ENCODE measurements at regions not wholly inside any gene's neighbourhood (a gene's known extent, or its start where the extent isn't known, plus 50 kb on each side); places are given as distances from the start of the nearest gene placed in this dataset.

- intact Hi-C loops (cut with DNase I; ENCODE audit: low total_unique reads): no loop called here
- H3K27ac ChIP-seq: no peak overlapping the region
- H3K36me3 ChIP-seq: no peaks in the 10 kb centered on the region
- DNase-seq: no peak
- no peaks in the 10 kb centered on the region for H3K4me1 ChIP-seq
- H3K27me3 ChIP-seq: no peaks in the 10 kb centered on the region
- TF ChIP-seq CTCF (IDR thresholded peaks at IDR 0.05): no peak
- H3K9me3 ChIP-seq: no peaks in the 10 kb centered on the region
- H3K4me3 ChIP-seq: no peak overlapping the region
These were observed 201.4 kb downstream of the INHBA start for GRCh38 chr7:41501466-41501865.

DNA sequence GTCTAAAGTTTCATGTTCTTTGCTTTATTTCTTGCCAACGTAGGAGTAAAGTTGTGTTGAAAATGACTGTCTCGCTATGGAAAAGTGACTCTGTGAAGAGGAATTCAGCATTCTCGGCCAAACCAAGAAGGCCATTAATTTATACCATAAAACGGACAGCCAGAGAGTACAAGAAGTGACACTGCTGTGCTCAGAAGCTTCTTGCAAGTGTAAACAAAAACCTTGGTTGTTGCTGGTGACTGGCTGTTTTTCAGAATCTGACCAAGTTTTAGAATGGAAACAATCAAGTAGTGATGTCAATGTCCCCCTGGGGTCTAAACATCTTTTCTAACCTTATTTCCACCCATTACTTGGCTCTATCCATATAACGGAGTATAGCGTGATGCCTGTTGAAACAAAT lies 201.9 kb downstream of the INHBA start:
- intact Hi-C loops (cut with DNase I; ENCODE audit: low total_unique reads): no loop called here
- Histone ChIP-seq H3K4me3 (no peak overlapping the region), H3K36me3 (no peaks in the 10 kb centered on the region), H3K4me1 (no peaks in the 10 kb centered on the region), H3K9me3 (no peaks in the 10 kb centered on the region), H3K27me3 (no peaks in the 10 kb centered on the region), H3K27ac (no peak overlapping the region)
- no peak for DNase-seq
- TF ChIP-seq CTCF (IDR thresholded peaks at IDR 0.05) (no peak), POLR2A (IDR thresholded peaks at IDR 0.05) (no peak)

DNA sequence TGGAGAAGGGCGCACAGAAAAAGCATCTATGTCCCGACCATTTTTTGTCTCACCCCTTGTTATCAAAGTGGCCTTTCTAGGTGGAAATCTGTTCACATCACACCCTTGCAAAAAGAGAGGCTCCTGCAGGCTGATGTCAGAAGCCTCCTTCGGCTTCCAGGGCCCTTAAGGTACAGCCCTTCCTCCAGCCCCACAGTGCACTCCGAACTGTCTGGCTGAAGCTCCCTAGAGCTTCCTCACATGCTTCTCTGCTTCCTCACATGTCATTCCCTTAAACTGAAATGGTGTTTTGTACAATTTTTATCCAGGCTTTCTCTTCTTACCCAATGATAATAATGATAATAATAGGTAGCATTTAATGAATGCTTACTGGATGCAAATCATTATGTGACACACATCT lies 210.3 kb downstream of the INHBA start:
- Histone ChIP-seq H3K27ac (peak overlapping the region; percentile 19 to 46), H3K27me3 (no peaks in the 10 kb centered on the region)

GRCh38 chr7:41491883-41492471 lies 210.9 kb downstream of the INHBA start:
- no peaks in the 10 kb centered on the region for H3K4me1 ChIP-seq
- no peaks in the 10 kb centered on the region for H3K9me3 ChIP-seq
- intact Hi-C loops (cut with DNase I; ENCODE audit: low total_unique reads): no loop called here
- TF ChIP-seq POLR2A (IDR thresholded peaks at IDR 0.05) (no peak), CTCF (IDR thresholded peaks at IDR 0.05) (no peak)
- no peak overlapping the region for H3K4me3 ChIP-seq
- DNase-seq: peak in 1 of 2 donors; percentile 21
- no peaks in the 10 kb centered on the region for H3K36me3 ChIP-seq
- peak overlapping the region; percentile 19 to 46 for H3K27ac ChIP-seq
- H3K27me3 ChIP-seq: no peaks in the 10 kb centered on the region

More for the DNA sequence above, 210.3 kb downstream of the INHBA start:
- DNase-seq: no peak
- Histone ChIP-seq H3K9me3 (no peaks in the 10 kb centered on the region), H3K36me3 (no peaks in the 10 kb centered on the region), H3K4me3 (no peak overlapping the region), H3K4me1 (no peaks in the 10 kb centered on the region)
- intact Hi-C loops (cut with DNase I; ENCODE audit: low total_unique reads): no loop called here
- TF ChIP-seq CTCF (IDR thresholded peaks at IDR 0.05): no peak
- no peak for TF ChIP-seq POLR2A (IDR thresholded peaks at IDR 0.05)

- Histone ChIP-seq H3K27me3 (no peaks in the 10 kb centered on the region), H3K27ac (peak overlapping the region in 1 of 2 donors; percentile 12), H3K4me1 (no peaks in the 10 kb centered on the region), H3K9me3 (no peaks in the 10 kb centered on the region), H3K4me3 (no peak overlapping the region), H3K36me3 (no peaks in the 10 kb centered on the region)
- no peak for DNase-seq
- intact Hi-C loops (cut with DNase I; ENCODE audit: low total_unique reads): no loop called here
- no peak for TF ChIP-seq CTCF (IDR thresholded peaks at IDR 0.05)
- TF ChIP-seq POLR2A (IDR thresholded peaks at IDR 0.05): no peak
These were observed 211.6 kb downstream of the INHBA start for GRCh38 chr7:41491308-41491707.
